Fibroblast of villous mesenchyme (primary cell): ENCODE measurements at regions not wholly inside any gene's neighbourhood (a gene's known extent, or its start where the extent isn't known, plus 50 kb on each side); places are given as distances from the start of the nearest gene placed in this dataset.

Source experiments
- DNase-seq: peaks from one replicate; pipeline ENCODE4 v3.0.0-alpha.2; 2010; ENCODE audit warnings: low read depth
- H3K4me3 ChIP-seq: 2 replicates; pipeline ENCODE4 v1.5.1; 2011; ENCODE audit warnings: low read depth, mild to moderate bottlenecking, low read length
- TF ChIP-seq, protein P1 (sequence below): IDR thresholded peaks from 2 replicates; pipeline ENCODE4 v1.5.1; 2012; ENCODE audit warnings: low read depth, mild to moderate bottlenecking, low read length; ENCODE audit not compliant: insufficient read depth

GRCh38 chr6:43968110-43968965 lies 158.9 kb downstream of the MRPL14 start:
- H3K4me3 ChIP-seq = no peak overlapping the region
- TF ChIP-seq, protein P1, sequence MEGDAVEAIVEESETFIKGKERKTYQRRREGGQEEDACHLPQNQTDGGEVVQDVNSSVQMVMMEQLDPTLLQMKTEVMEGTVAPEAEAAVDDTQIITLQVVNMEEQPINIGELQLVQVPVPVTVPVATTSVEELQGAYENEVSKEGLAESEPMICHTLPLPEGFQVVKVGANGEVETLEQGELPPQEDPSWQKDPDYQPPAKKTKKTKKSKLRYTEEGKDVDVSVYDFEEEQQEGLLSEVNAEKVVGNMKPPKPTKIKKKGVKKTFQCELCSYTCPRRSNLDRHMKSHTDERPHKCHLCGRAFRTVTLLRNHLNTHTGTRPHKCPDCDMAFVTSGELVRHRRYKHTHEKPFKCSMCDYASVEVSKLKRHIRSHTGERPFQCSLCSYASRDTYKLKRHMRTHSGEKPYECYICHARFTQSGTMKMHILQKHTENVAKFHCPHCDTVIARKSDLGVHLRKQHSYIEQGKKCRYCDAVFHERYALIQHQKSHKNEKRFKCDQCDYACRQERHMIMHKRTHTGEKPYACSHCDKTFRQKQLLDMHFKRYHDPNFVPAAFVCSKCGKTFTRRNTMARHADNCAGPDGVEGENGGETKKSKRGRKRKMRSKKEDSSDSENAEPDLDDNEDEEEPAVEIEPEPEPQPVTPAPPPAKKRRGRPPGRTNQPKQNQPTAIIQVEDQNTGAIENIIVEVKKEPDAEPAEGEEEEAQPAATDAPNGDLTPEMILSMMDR = no peak
- DNase-seq = no peak

GRCh38 chr6:43967719-43968091 lies 159.5 kb downstream of the MRPL14 start:
- no peak for DNase-seq
- H3K4me3 ChIP-seq = no peak overlapping the region
- TF ChIP-seq, protein P1 = no peak

- DNase-seq = no peak
- TF ChIP-seq, protein P1 = no peak
Observed at GRCh38 chr6:43966853-43967718, 160.2 kb downstream of the MRPL14 start.

GRCh38 chr6:43966374-43966658 lies 160.9 kb downstream of the MRPL14 start:
- DNase-seq = no peak
- TF ChIP-seq, protein P1 = no peak
- no peak overlapping the region for H3K4me3 ChIP-seq

More at GRCh38 chr6:43966853-43967718, 160.2 kb downstream of the MRPL14 start:
- no peak overlapping the region for H3K4me3 ChIP-seq

- no peak overlapping the region for H3K4me3 ChIP-seq
- TF ChIP-seq, protein P1 = no peak
- no peak for DNase-seq
Observed at GRCh38 chr6:43965628-43966373, 161.5 kb downstream of the MRPL14 start.

- no peak for DNase-seq
- TF ChIP-seq, protein P1 = no peak
Observed at GRCh38 chr6:43964659-43965570, 162.3 kb downstream of the MRPL14 start.

More at GRCh38 chr6:43964659-43965570, 162.3 kb downstream of the MRPL14 start:
- no peak overlapping the region for H3K4me3 ChIP-seq
